ENCODE measurements at regions not wholly inside any gene's neighbourhood (a gene's known extent, or its start where the extent isn't known, plus 50 kb on each side); places are given as distances from the start of the nearest gene placed in this dataset.

- DNase-seq = no peak
Observed at GRCh38 chrX:93598076-93598475, 75.3 kb downstream of the NAP1L3 start.

DNA sequence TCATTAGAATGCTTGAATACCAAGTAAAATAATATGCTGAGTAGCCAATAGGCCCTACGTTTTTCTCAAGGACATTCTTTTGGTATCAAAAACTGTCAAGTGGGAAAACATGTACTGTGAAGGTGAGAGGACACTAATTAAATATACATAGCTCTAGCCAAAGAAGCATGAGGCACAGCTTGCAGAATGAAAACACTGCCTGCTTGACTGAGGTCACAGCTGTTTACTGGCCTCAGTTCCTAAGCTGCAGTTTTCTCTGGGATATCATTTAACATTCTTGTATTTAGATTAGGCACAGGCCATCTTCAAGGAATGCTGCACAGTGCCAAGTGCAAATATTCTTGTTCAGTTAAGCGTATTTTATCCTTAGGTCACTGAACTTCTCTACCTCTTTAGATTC, 78.6 kb downstream of the NAP1L3 start:
- DNase-seq = no peak

- DNase-seq = no peak
Observed at GRCh38 chrX:93593966-93594365, 79.4 kb downstream of the NAP1L3 start.

DNA sequence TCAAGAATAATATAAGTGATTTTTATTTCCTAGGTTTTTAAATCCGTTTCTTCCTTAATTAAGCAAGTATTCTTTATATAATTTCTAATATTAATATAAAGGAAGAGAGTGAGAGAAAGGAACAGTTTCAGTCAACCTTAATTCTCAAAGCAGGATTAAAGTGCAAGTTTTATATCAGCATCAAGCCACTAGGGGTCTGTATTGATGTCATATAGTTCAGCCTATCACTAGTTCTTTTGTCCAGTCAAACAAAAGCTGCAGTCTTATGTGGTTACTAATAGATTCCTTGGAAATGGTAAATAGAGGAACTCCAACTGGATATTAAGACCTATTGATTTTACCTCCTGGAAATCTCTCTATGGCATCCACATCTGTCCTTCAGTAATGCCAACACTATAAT, 82.0 kb downstream of the NAP1L3 start:
- DNase-seq = no peak

DNA sequence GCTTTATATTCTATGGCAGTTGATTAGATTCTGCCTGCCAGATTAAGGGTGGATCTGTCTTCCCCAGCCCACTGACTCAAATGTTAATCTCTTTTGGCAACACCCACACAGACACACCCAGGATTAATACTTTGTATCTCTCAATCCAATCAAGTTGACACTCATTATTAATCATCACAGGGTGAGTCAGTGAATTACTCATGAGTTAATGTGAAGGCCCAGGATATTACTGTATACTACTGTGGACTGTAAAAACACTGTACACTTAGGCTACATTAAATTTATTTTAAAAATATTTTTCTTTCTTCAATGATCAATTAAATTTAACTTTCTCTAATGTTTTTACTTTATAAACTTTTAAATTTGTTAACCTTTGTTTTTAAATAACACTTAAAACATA, 87.7 kb downstream of the NAP1L3 start:
- no peak for DNase-seq

- no peak for DNase-seq
Observed at GRCh38 chrX:93580634-93581033, 92.7 kb downstream of the NAP1L3 start.

DNA sequence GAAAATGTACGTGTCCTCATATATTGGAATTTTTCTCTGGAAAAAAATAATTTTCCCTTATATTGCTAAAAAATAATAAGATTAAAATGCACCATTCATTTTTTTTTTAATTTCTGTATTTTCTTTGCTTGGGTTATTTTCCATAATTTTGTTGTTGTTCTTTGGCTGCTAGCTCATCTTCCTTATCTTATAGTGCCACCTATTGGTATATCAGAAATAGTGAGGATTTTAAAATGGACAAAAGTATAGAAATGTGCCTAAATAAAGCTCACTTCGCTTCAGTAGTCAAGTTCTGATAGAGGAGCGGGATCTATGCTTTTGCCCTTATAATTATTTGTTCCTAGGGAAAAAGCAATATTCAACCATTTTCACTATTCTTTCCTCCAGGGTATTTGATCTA, 134.8 kb downstream of the NAP1L3 start:
- peak; percentile 0 for DNase-seq

GRCh38 chrX:93528917-93529316, 144.5 kb downstream of the NAP1L3 start:
- DNase-seq = no peak

All from NCI-H510A treated with DMSO at 0.1 percent for 48 hours (cell line).